Mesothelial cell of epicardium (in vitro differentiated cells): ENCODE measurements at regions not wholly inside any gene's neighbourhood (a gene's known extent, or its start where the extent isn't known, plus 50 kb on each side); places are given as distances from the start of the nearest gene placed in this dataset. TPM values are rescaled to one million over a fixed set of nuclear protein-coding genes. Genes with fewer than 3 reads are reported as not detected.

ENCODE experiments used
- DNase-seq, 2 experiments: peaks; one replicate each; pipeline ENCODE4 v3.0.0; 2021; ENCODE audit warnings: low spot score in 2 of 2; ENCODE audit not compliant: unreplicated experiment in 2 of 2
- H3K27ac Mint-ChIP-seq: 2 replicates; pipeline ENCODE4 v1.8.0; 2021; ENCODE audit warnings: mixed read lengths
- H3K27me3 Mint-ChIP-seq: 2 replicates; pipeline ENCODE4 v1.8.0; 2021; ENCODE audit warnings: low read depth, mixed read lengths
- H3K36me3 Mint-ChIP-seq: 2 replicates; pipeline ENCODE4 v1.8.0; 2021; ENCODE audit warnings: mixed read lengths
- H3K4me1 Mint-ChIP-seq: 2 replicates; pipeline ENCODE4 v1.8.0; 2021; ENCODE audit warnings: mixed read lengths
- H3K4me3 Mint-ChIP-seq: 2 replicates; pipeline ENCODE4 v1.8.0; 2021; ENCODE audit warnings: mild to moderate bottlenecking, moderate library complexity, mixed read lengths
- H3K9me3 Mint-ChIP-seq: 2 replicates; pipeline ENCODE4 v1.8.0; 2021; ENCODE audit warnings: mixed read lengths
- microRNA-seq: library from miRNA; unstranded; fragments of <30 nt; microRNA quantifications from one replicate; pipeline ENCODE4 v1.2.0, GENCODE V29; 2021; ENCODE audit warnings: inconsistent platforms, mixed read lengths
- TF ChIP-seq, protein P1 (sequence below): fragments of 200-600 bp; sonication (generic); IDR thresholded peaks from one replicate; pipeline ENCODE4 v1.5.0; 2021; ENCODE audit warnings: antibody characterized with exemption; ENCODE audit not compliant: unreplicated experiment

DNA sequence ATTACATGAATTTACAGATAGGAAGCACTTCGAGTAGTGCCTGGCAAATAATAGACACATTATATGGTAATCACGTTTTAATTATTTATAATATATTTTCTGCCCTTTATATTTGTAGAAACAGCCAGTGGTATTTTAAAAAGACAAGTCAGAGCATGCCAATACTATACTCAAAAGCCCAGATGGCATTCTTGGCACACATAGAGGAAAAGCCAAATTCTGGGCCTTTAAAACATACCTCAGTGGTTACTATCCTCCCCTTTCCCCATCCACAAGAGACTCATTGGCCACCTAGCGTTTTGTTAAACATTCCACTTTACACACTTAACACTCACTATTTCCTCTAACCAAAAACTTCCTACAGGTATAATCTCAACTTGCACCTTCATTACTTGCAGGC, 63.3 kb upstream of the ZNF804A start:
- DNase-seq, result no peak
- Mint-ChIP-seq H3K27me3 (no peaks in the 10 kb centered on the region), H3K9me3 (no peaks in the 10 kb centered on the region), H3K27ac (no peak overlapping the region), H3K4me1 (peaks cover 2% of the 10 kb centered on the region), H3K36me3 (no peaks in the 10 kb centered on the region), H3K4me3 (no peak overlapping the region)
- TF ChIP-seq, protein P1, sequence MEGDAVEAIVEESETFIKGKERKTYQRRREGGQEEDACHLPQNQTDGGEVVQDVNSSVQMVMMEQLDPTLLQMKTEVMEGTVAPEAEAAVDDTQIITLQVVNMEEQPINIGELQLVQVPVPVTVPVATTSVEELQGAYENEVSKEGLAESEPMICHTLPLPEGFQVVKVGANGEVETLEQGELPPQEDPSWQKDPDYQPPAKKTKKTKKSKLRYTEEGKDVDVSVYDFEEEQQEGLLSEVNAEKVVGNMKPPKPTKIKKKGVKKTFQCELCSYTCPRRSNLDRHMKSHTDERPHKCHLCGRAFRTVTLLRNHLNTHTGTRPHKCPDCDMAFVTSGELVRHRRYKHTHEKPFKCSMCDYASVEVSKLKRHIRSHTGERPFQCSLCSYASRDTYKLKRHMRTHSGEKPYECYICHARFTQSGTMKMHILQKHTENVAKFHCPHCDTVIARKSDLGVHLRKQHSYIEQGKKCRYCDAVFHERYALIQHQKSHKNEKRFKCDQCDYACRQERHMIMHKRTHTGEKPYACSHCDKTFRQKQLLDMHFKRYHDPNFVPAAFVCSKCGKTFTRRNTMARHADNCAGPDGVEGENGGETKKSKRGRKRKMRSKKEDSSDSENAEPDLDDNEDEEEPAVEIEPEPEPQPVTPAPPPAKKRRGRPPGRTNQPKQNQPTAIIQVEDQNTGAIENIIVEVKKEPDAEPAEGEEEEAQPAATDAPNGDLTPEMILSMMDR, result no peak

DNA sequence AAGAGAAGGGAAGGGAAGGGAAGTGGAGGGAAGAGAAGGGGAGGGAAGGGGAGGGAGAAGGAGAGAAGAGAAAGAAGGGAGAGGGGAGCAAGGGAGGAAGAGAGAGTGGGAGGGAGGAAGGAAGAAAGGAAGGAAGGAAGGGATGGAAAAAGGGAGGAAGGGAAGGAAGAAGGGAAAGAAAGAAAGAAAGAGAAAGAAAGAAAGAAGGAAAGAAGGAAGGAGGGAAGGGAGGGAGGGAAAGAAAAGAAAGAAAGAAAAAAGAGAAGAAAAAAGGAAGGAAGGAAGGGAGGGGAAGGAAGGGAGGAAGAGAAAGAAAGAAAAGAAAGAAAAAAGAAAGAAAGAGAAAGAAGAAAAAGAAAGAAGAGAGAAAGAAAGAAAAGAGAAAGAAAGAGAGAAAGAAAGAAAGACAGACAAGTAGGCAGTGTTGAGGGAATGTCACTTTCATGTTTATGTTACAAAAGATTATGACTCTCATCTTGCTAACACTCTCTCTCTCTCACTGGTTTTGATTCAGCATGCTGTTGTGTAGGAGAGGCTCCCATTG, 58.0 kb upstream of the ZNF804A start:
- Mint-ChIP-seq H3K36me3 (no peaks in the 10 kb centered on the region), H3K4me1 (no peaks in the 10 kb centered on the region), H3K27me3 (no peaks in the 10 kb centered on the region), H3K9me3 (peaks cover 3% of the 10 kb centered on the region), H3K27ac (no peak overlapping the region), H3K4me3 (no peak overlapping the region)
- no peak for DNase-seq
- TF ChIP-seq, protein P1, result no peak

DNA sequence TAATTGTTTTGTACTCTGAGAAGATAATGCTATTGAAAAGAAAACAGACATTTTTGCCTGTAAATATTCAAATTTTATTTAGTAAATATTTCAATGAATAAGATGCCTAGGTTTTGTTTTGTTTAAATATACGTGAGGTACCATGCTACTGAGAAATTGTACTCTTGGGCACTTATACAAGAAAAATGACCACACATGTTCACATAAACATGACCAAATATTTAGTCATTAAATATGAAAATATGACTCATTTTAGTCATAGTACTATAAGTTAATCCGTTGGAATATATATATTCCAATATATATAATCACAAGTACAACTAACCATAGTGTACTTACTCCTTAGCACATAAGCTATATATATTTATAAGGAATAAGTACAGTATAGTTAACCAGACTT, 56.7 kb upstream of the ZNF804A start:
- Mint-ChIP-seq H3K4me1 (no peaks in the 10 kb centered on the region), H3K9me3 (peaks cover 3% of the 10 kb centered on the region), H3K36me3 (no peaks in the 10 kb centered on the region), H3K27ac (no peak overlapping the region), H3K27me3 (no peaks in the 10 kb centered on the region), H3K4me3 (no peak overlapping the region)
- TF ChIP-seq, protein P1, result no peak
- no peak for DNase-seq

DNA sequence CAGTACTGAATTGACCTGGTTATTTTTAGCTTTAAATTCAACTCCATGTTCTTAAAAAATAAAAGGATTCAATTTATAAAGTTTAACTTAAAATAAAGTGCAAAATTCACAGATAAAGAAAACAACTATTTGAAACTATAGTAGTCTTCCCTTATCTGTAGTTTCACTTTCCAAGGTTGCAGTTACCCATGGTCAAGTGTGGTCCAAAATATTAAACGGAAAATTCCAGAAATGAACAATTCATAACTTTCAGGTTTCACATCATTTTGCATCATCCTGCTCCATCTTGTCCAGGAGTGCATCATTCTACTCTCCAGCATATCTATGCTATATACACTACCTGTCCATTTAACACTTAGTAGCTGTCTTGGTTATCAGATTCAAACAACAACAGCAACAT, 54.5 kb upstream of the ZNF804A start:
- TF ChIP-seq, protein P1, result no peak
- H3K27ac Mint-ChIP-seq, result no peak overlapping the region
- no peak for DNase-seq
- H3K36me3 Mint-ChIP-seq, result no peaks in the 10 kb centered on the region
- no peaks in the 10 kb centered on the region for H3K27me3 Mint-ChIP-seq
- H3K4me1 Mint-ChIP-seq, result no peaks in the 10 kb centered on the region
- H3K9me3 Mint-ChIP-seq, result peaks cover 9% of the 10 kb centered on the region
- H3K4me3 Mint-ChIP-seq, result no peak overlapping the region

Small RNA genes in the stretch of these regions (microRNA-seq; reads per million reads assigned to microRNA genes)
- gene MIR548AE1, result not detected
